ENCODE measurements at regions not wholly inside any gene's neighbourhood (a gene's known extent, or its start where the extent isn't known, plus 50 kb on each side); places are given as distances from the start of the nearest gene placed in this dataset.

DNA sequence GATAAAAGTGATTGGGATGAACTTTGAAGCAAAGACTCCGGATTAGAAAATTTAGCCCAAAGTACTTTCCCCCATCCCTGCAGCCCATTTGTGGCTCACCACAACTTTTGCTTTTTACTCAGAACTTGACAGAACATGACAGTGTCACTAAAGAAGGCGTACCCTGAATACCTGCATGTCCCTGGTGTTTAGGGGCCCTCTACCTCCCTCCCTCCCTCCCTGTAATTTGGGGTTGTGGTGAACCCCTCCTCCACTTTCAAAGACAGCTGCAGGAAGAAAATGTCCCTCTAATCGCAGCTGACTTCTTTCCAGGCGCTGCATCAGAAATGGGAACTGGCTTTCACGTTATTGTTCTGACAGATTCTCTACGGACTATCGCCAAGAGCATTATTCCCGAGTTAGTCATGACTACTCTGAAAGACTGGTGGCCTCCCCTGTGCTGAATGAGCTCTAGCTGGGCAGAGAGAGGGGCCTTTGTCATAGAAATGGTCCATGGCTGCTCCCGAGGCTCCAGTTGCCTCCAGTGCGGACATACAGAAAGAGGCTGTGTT lies 93.2 kb upstream of the ARHGEF3 start:
- TF ChIP-seq, protein P1, sequence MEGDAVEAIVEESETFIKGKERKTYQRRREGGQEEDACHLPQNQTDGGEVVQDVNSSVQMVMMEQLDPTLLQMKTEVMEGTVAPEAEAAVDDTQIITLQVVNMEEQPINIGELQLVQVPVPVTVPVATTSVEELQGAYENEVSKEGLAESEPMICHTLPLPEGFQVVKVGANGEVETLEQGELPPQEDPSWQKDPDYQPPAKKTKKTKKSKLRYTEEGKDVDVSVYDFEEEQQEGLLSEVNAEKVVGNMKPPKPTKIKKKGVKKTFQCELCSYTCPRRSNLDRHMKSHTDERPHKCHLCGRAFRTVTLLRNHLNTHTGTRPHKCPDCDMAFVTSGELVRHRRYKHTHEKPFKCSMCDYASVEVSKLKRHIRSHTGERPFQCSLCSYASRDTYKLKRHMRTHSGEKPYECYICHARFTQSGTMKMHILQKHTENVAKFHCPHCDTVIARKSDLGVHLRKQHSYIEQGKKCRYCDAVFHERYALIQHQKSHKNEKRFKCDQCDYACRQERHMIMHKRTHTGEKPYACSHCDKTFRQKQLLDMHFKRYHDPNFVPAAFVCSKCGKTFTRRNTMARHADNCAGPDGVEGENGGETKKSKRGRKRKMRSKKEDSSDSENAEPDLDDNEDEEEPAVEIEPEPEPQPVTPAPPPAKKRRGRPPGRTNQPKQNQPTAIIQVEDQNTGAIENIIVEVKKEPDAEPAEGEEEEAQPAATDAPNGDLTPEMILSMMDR (IDR thresholded peaks at IDR 0.05; ENCODE audit: insufficient read depth, low read length), result no peak
- no peak for TF ChIP-seq GABPA (IDR thresholded peaks at IDR 0.05; ENCODE audit: low read depth)

Measured in HL-60 (cell line).